ENCODE measurements at regions not wholly inside any gene's neighbourhood (a gene's known extent, or its start where the extent isn't known, plus 50 kb on each side); places are given as distances from the start of the nearest gene placed in this dataset.

- TF ChIP-seq EP300 (IDR thresholded peaks at IDR 0.05) (no peak), POLR2A (IDR thresholded peaks at IDR 0.05) (no peak)
- TF ChIP-seq, protein P1, sequence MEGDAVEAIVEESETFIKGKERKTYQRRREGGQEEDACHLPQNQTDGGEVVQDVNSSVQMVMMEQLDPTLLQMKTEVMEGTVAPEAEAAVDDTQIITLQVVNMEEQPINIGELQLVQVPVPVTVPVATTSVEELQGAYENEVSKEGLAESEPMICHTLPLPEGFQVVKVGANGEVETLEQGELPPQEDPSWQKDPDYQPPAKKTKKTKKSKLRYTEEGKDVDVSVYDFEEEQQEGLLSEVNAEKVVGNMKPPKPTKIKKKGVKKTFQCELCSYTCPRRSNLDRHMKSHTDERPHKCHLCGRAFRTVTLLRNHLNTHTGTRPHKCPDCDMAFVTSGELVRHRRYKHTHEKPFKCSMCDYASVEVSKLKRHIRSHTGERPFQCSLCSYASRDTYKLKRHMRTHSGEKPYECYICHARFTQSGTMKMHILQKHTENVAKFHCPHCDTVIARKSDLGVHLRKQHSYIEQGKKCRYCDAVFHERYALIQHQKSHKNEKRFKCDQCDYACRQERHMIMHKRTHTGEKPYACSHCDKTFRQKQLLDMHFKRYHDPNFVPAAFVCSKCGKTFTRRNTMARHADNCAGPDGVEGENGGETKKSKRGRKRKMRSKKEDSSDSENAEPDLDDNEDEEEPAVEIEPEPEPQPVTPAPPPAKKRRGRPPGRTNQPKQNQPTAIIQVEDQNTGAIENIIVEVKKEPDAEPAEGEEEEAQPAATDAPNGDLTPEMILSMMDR (IDR thresholded peaks at IDR 0.05) = no peak
These were observed 221.2 kb downstream of the NKX6-1 start for GRCh38 chr4:84277923-84278322.
